DND-41 (cell line): ENCODE measurements at regions not wholly inside any gene's neighbourhood (a gene's known extent, or its start where the extent isn't known, plus 50 kb on each side); places are given as distances from the start of the nearest gene placed in this dataset.

Experiments
- EZH2 ChIP-seq: IDR thresholded peaks from 3 replicates; pipeline ENCODE4 v1.6.1; 2012; ENCODE audit warnings: borderline replicate concordance, low read depth, mild to moderate bottlenecking, moderate library complexity, low read length, inconsistent platforms; ENCODE audit not compliant: severe bottlenecking
- TF ChIP-seq, protein P1 (sequence below): IDR thresholded peaks from 2 replicates; pipeline ENCODE4 v1.5.1; 2012; ENCODE audit warnings: borderline replicate concordance, low read length, moderate library complexity, mild to moderate bottlenecking; ENCODE audit not compliant: poor library complexity, severe bottlenecking; ENCODE audit errors: extremely low read depth

DNA sequence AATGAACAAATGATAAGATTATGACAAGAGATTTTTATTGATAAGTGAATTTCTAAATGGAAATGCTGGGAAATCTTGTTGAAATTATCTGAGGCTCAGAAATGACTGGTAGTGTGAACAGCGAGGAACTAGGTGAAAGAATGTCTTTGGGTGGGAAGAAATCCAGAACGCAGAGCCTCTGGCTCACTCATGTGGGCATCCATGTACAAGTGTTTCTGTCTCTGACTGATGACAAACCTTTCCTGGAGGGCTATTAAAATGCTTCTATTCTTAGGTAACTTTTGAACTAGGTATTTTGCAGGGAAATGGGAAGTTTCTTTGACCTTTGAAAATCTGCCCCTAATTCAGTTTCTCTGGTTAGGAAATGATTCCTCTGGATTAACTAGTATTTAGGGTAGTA, 598.6 kb downstream of the SLC4A3 start:
- no peak for TF ChIP-seq EZH2
- TF ChIP-seq, protein P1, sequence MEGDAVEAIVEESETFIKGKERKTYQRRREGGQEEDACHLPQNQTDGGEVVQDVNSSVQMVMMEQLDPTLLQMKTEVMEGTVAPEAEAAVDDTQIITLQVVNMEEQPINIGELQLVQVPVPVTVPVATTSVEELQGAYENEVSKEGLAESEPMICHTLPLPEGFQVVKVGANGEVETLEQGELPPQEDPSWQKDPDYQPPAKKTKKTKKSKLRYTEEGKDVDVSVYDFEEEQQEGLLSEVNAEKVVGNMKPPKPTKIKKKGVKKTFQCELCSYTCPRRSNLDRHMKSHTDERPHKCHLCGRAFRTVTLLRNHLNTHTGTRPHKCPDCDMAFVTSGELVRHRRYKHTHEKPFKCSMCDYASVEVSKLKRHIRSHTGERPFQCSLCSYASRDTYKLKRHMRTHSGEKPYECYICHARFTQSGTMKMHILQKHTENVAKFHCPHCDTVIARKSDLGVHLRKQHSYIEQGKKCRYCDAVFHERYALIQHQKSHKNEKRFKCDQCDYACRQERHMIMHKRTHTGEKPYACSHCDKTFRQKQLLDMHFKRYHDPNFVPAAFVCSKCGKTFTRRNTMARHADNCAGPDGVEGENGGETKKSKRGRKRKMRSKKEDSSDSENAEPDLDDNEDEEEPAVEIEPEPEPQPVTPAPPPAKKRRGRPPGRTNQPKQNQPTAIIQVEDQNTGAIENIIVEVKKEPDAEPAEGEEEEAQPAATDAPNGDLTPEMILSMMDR = no peak
